OCI-LY7 (cell line): ENCODE measurements at regions not wholly inside any gene's neighbourhood (a gene's known extent, or its start where the extent isn't known, plus 50 kb on each side); places are given as distances from the start of the nearest gene placed in this dataset.

Source experiments
- BruUV-seq: library from RNA; stranded (reverse); fragments of 400-500 nt; replicated peaks from 2 replicates; lab custom pipeline; 2021; lab: Mats Ljungman, UMichigan
- CTCF ChIA-PET: fragments of 300-600 bp; sonication (Branson Sonifier 250); formaldehyde crosslinking; loops from one replicate; lab custom pipeline; 2022; ENCODE audit warnings: antibody characterized with exemption; ENCODE audit not compliant: unreplicated experiment; lab: Charles Lee
- POLR2A ChIA-PET: fragments of 300-600 bp; sonication (Branson Sonifier 250); formaldehyde crosslinking; loops from one replicate; lab custom pipeline; 2022; ENCODE audit warnings: antibody characterized with exemption; lab: Charles Lee
- DNase-seq: peaks from one replicate; pipeline ENCODE4 v3.0.0-alpha.2; 2015; ENCODE audit warnings: low spot score
- H2AFZ ChIP-seq: fragments of 200-600 bp; sonication (generic), shearing (Covaris generic); 2 replicates; pipeline ENCODE4 v1.6.1; 2014; ENCODE audit warnings: mild to moderate bottlenecking, antibody characterized with exemption, low read length, moderate library complexity
- H3K27ac ChIP-seq: fragments of 200-600 bp; sonication (generic); 2 replicates; pipeline ENCODE4 v1.5.1; 2014; ENCODE audit warnings: mixed run types, low read depth, mild to moderate bottlenecking, moderate library complexity, low read length, inconsistent platforms; ENCODE audit not compliant: poor library complexity, severe bottlenecking
- H3K36me3 ChIP-seq: fragments of 200-600 bp; sonication (generic); 2 replicates; pipeline ENCODE4 v1.6.1; 2014; ENCODE audit warnings: mild to moderate bottlenecking, antibody characterized with exemption, low read length, moderate library complexity, mixed read lengths; ENCODE audit not compliant: insufficient read depth
- H3K4me1 ChIP-seq: fragments of 200-600 bp; sonication (generic); 2 replicates; pipeline ENCODE4 v1.5.1; 2014; ENCODE audit warnings: mild to moderate bottlenecking, low read length; ENCODE audit not compliant: insufficient read depth, poor library complexity, severe bottlenecking
- H3K4me2 ChIP-seq: fragments of 200-600 bp; sonication (generic); 2 replicates; pipeline ENCODE4 v1.6.1; 2014; ENCODE audit warnings: mild to moderate bottlenecking, low read length
- H3K4me3 ChIP-seq: fragments of 200-600 bp; sonication (generic); 2 replicates; pipeline ENCODE4 v1.5.1; 2014; ENCODE audit warnings: mild to moderate bottlenecking, low read depth, low read length; ENCODE audit not compliant: poor library complexity, severe bottlenecking
- H3K79me2 ChIP-seq: fragments of 200-600 bp; sonication (generic); 2 replicates; pipeline ENCODE4 v1.6.1; 2016; ENCODE audit warnings: low read depth, mild to moderate bottlenecking, low read length, moderate library complexity, mixed read lengths; ENCODE audit not compliant: insufficient read depth
- H3K9me2 ChIP-seq: fragments of 200-600 bp; sonication (generic); 2 replicates; pipeline ENCODE4 v1.6.1; 2016; ENCODE audit warnings: mild to moderate bottlenecking, low read length, mixed read lengths; ENCODE audit not compliant: insufficient read depth
- H3K9me3 ChIP-seq: fragments of 200-600 bp; sonication (generic); 2 replicates; pipeline ENCODE4 v1.6.1; 2014; ENCODE audit warnings: mild to moderate bottlenecking, mixed run types, low read length, mixed read lengths
- H4K20me1 ChIP-seq: fragments of 200-600 bp; sonication (generic); 2 replicates; pipeline ENCODE4 v1.6.1; 2014; ENCODE audit warnings: mild to moderate bottlenecking, antibody characterized with exemption, low read length, moderate library complexity, mixed read lengths; ENCODE audit not compliant: insufficient read depth
- CTCF ChIP-seq: fragments of 200-600 bp; sonication (generic); conservative IDR thresholded peaks from 2 replicates; pipeline ENCODE4 v1.5.1; 2014; ENCODE audit warnings: mild to moderate bottlenecking, antibody characterized with exemption, low read length, moderate library complexity, mixed read lengths
- EZH2phosphoT487 ChIP-seq: fragments of 200-600 bp; sonication (generic); IDR thresholded peaks from 2 replicates; pipeline ENCODE4 v1.6.1; 2018; ENCODE audit warnings: low read depth, borderline replicate concordance, mild to moderate bottlenecking, mixed run types, antibody characterized with exemption, low read length, moderate library complexity, mixed read lengths
- intact Hi-C: fragments of 100-400 bp; cut with micrococcal nuclease; formaldehyde crosslinking; loops from one replicate; pipeline ENCODE4 v1.10.0; 2022; ENCODE audit not compliant: unreplicated experiment

GRCh38 chr22:27193636-27194035 lies 536.2 kb downstream of the MIAT start:
- Histone ChIP-seq H3K9me3 (peaks cover 12% of the 10 kb centered on the region; the same call in 1 of the 2 replicates), H4K20me1 (no peaks in the 10 kb centered on the region), H3K36me3 (no peaks in the 10 kb centered on the region), H3K27ac (no peak overlapping the region), H3K4me3 (no peak overlapping the region), H3K4me1 (no peaks in the 10 kb centered on the region), H2AFZ (no peak overlapping the region), H3K9me2 (no peaks in the 10 kb centered on the region), H3K79me2 (no peaks in the 10 kb centered on the region), H3K4me2 (no peak overlapping the region)
- no TSS peak for BruUV-seq
- no peak for DNase-seq
- CTCF ChIA-PET = no interaction called here
- POLR2A ChIA-PET = interaction anchor here (0.7 kb wide), 1 partner anchor 13 kb away, joined by 3 read pairs; no protein-coding TSS in a partner anchor
- intact Hi-C loops = no loop called here
- TF ChIP-seq CTCF = no peak
- no peak for TF ChIP-seq EZH2phosphoT487

- Histone ChIP-seq H3K27ac (no peak overlapping the region), H4K20me1 (no peaks in the 10 kb centered on the region), H3K4me1 (no peaks in the 10 kb centered on the region), H3K9me3 (peaks cover 12% of the 10 kb centered on the region; the same call in 1 of the 2 replicates), H3K4me2 (no peak overlapping the region), H3K9me2 (no peaks in the 10 kb centered on the region), H2AFZ (no peak overlapping the region), H3K4me3 (no peak overlapping the region), H3K79me2 (no peaks in the 10 kb centered on the region), H3K36me3 (no peaks in the 10 kb centered on the region)
- intact Hi-C loops = no loop called here
- peak; percentile 3 for DNase-seq
- ChIA-PET CTCF (no interaction called here), POLR2A (no interaction called here)
- BruUV-seq = no TSS peak
- no peak for TF ChIP-seq CTCF
- no peak for TF ChIP-seq EZH2phosphoT487
Observed at GRCh38 chr22:27194096-27194748, 536.8 kb downstream of the MIAT start.

GRCh38 chr22:27195094-27195493 lies 537.7 kb downstream of the MIAT start:
- Histone ChIP-seq H3K9me2 (no peaks in the 10 kb centered on the region), H3K36me3 (no peaks in the 10 kb centered on the region), H4K20me1 (no peaks in the 10 kb centered on the region), H3K79me2 (no peaks in the 10 kb centered on the region), H3K9me3 (peaks cover 12% of the 10 kb centered on the region; the same call in 1 of the 2 replicates), H2AFZ (no peak overlapping the region), H3K4me2 (no peak overlapping the region), H3K4me3 (no peak overlapping the region), H3K27ac (no peak overlapping the region), H3K4me1 (no peaks in the 10 kb centered on the region)
- no TSS peak for BruUV-seq
- no peak for TF ChIP-seq EZH2phosphoT487
- TF ChIP-seq CTCF = no peak
- intact Hi-C loops = no loop called here
- DNase-seq = no peak
- ChIA-PET POLR2A (interaction anchor here (0.6 kb wide), 1 partner anchor 958 kb away, joined by 3 read pairs; no protein-coding TSS in a partner anchor), CTCF (no interaction called here)
